ENCODE measurements at regions not wholly inside any gene's neighbourhood (a gene's known extent, or its start where the extent isn't known, plus 50 kb on each side); places are given as distances from the start of the nearest gene placed in this dataset.

DNA sequence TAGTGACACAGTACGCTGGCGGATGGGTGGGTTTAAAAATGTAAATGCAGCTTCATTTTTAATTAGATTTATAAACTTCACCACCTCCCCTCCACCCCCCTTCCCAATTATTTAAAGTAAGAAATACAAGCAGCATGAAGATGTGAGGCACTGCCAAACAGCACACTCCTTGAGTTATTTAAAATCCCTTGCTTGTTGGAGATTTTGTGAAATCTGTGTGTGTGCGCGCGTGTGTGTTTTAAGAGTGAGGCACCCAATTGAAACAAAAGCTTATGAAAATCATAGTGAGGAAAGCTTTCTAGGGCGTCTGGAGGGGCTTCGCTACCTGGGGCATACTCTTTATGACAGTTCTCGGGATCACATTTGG, 219.6 kb upstream of the IRX3 start:
- DNase-seq, result no peak

DNA sequence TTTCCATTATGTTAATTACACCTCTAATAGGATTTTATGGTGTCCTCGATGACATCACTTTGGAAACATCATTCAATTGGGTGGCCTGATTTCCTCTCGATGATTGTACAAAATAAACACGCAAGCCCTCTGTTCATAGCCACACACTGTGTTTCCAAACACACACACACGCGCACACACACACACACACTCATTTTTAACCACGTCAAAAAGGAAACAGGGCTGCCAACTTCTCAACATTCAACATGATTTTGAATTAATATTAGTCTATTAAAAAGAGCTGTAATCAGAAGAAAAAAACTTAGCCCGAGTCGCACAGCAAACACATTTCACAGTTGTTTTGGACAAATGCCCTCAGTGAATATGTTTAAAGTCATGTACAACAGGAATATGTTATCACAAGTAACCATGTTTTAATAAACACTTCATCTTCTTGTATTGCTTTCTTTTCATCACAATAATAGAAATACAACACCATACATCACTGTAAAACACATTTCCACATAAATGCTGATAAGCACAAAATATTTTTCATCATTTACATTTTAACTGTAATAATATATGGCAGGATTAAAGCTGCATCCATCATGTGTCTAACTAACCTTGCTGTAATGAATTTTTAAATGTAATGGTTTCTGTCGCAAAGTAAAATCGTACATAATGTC, 219.1 kb upstream of the IRX3 start:
- no peak for DNase-seq

DNA sequence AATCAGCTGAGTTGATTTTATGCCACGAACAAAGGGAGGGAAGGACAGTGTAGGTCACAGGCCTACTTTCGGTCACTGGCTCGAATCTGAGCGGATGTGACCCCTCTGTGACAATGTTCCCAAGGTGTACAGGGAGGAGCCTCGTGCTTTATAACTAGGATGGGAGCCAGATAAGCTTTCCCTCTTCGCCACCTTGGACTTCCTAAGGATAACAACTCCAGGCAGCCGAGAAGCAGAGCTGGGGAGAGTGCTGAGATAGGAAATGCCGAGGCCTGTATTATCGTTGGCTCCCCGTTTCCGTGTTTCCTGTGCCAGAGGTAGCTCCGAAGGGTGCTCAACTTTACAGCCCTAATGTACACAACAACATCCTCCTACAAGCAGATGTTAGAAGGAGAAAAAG, 217.8 kb upstream of the IRX3 start:
- no peak for DNase-seq

DNA sequence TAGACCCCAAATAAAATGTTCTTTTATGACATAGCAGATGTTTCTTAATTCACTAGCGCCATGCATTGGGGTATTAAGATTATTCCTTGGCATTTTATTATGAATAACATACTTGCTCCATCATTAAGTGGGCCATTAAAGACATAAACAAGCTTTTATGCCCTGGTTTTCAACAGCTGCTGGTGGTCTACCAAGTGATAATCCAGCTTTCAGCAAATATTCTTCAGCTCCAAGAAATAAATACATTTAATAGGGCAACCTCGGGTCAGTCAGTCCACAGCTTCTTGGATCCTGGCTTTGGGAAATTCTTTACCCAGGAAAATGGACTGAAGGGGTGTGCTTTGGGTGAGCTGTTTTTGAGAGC, 217.3 kb upstream of the IRX3 start:
- DNase-seq, result no peak

DNA sequence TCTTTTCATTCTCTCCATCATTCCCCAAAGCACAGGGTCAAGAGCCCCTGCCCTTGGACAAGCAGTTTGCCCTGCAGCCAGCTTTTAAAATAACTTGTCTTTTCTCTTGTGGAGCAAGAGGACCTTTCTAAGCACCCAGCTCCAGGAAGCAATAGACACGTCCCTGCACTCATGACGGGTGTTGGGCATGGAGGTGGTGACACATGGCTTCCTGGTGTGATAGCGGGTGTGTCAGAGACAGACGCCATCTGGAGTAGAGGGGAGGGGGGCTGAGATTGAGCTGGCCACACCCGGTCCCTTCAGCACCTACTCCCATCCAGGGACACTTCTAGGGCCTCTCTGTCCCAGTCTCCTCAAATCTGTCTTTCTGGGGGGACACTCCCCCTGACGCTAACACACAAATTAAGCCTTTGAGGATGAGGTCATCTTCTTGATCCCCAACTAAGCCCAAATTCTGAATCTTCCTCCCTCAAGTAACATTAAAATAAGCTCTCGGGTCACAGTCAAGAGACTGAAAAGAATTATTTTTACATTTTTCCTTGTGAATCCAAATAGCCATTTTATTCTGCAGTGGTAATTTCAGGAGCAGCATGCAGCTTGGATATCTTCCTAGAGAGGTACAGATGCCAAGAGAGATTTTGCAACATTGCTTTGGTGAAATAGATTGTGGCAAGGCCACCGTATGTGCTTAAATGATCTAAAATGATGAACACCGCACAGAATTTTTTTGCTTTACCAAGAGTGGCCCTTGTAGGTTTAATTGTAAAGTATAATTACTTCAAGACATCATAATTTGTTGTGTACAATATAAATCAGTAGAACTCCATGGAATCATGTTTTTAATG, 216.6 kb upstream of the IRX3 start:
- DNase-seq, result no peak

DNA sequence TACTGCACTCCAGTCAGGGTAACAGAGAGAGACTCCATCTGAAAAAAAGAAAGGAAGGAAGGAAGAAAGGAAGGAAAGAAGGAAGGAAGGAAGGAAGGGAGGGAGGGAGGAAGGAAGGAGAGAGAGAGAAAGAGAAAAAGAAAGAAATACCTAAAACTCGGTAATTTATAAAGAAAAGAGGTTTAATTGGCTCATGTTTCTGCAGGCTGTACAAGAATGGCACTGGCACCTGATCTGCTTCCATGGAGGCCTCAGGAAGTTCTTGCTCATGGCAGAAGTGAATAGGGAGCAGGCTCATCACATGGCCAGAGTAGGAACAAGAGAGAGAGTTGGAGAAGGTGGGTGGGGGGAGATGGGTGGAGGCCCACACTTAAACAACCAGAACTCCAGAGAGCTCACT, 215.2 kb upstream of the IRX3 start:
- DNase-seq, result no peak

DNA sequence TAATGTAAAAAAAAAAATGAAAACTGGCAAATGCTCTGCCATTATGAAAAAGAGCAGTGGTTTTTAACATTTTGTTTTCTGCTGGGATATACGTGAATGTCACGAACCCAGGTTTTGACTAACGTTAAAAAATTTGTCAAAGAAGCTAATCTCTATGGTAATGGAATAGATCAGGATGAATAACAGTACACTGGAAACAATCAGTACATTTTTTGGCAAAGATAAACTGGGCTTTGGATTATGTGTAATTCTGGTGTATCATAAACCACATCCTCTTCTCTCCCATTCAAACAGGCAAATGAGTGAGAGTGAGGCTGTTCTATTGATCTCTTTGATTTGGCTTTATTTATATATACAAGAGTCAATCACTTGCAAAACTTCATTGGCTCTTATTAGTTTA, 207.0 kb upstream of the IRX3 start:
- no peak for DNase-seq

DNA sequence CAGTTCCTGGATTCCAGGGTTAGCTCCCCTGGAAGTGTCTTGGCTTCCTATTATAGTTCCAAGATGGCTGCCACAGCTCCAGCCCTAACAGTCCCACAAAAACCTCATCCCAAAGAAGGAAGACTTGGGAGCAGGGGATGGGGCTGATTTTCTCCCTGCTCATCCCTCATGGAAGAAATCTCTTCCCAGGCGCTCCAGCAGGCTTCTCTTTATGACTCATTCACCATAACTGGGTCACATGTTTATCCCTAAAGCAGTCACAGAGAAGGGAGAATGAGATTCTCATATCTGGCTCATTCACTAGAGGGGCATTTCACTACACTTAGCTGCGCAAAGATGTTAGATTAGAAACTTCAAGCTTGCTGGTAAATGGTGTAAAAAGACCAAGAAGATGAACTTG, 206.5 kb upstream of the IRX3 start:
- DNase-seq, result no peak

DNA sequence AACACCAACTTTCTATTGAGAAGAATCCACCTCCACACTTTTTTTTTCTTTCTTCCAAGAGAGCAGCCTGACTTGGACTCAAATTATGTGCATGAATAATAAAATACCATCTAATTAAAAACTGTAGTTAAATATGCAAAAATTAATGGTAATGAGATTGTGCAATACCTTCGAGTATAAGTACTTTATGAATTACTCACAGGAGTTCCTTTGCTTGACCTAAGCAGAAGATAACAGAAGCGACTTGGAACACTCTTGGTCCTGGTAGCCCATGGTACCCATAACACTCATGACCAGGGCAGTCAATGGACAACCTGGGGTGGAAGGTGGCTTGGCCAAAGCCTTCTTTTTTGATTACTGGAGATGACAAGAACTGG, 203.5 kb upstream of the IRX3 start:
- DNase-seq, result no peak

DNA sequence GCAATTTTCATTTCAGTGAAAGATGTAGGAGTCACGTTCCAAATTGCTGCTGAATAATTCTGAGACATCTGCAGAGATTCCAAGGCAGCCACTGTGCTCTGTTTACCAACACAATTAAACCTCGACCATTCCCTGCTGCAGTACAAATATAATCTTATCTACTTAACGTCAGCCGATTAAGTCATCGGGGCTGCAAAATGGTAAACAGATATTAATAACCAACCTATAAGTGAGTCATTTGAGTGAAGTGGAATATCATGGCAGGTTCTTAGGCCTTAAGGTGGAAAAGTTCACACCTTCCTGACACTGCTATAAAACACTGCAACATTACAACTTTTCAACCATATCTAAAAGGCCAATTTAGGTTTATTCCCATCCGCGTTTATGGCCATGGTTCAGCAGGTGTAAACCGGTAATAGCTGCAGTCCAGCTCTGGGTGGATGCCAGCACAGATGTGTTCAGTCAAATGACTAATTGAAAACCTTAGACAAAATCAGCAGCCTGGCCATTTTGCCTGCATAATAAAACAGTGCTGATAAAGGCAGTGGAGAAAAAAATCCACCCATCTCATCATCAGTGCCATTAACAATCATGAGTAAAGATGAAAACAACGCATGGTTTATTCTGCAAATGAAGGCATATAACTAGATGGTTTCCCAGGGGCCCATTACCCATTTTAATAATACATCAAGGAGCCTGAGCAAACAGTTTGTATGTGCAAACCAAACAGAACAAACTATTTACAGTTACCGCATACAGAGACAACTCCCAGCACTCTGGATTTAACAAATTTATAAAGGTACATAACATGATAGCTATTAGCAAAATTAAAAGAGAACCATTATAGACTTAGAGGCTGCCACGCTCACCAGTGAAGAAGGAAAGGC, 202.9 kb upstream of the IRX3 start:
- DNase-seq, result peak; percentile 52

DNA sequence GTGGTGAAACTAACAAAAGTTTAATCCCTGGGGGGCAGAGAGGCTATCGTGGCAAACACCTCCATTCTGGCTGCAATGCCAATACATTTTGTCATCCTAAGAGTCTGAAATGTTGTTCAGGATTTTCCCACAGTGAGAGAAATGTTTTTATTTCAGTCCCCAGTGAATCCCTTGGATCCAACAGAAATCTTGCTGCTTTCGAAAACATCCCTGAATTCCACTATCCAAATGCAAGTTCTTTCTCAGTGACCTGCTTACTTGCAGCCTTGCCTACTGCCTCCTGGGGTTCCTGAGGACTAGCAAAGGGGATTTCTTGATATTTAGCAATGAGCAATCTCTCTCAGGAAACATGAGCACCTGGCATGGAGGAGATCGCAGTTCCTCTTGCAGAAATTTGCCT, 202.1 kb upstream of the IRX3 start:
- DNase-seq, result no peak

DNA sequence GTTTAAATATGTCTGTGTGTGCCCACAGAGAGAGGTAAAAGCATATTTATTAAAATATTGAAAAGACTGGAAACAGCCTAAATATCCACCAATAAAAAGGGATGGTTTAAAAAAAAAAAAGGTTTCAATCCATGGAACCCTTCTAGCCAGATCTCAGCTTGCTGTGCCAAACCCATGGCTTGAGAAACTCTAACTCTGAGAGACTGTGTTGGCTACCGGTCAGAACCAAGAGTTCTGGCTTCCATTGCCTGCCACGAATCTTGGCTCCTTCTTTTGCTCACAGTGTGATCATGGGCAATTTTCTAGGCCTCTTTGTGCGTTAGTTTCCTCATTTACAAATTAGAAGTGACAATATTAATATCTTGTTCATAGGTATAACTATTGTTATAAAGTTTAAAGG, 201.3 kb upstream of the IRX3 start:
- DNase-seq, result no peak

DNA sequence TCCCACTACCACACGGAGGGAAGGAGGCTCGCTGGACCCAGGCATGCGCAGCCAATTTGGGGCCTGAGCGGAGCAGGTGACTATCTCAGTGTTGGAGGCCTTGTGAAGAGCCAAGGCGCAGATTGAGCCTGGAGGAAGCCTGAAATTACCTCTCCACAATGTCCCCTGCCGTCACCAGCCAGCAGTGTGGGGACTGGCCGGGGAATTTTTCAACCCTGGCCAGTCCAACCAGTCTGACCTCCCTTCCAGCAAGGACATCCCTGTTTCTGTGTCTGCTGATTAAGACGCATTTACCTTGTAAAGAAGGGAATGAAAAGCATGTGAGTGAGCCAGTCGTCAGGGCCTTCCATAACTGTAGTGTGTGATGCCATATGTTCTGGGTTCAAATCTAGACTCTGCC, 198.1 kb upstream of the IRX3 start:
- no peak for DNase-seq

DNA sequence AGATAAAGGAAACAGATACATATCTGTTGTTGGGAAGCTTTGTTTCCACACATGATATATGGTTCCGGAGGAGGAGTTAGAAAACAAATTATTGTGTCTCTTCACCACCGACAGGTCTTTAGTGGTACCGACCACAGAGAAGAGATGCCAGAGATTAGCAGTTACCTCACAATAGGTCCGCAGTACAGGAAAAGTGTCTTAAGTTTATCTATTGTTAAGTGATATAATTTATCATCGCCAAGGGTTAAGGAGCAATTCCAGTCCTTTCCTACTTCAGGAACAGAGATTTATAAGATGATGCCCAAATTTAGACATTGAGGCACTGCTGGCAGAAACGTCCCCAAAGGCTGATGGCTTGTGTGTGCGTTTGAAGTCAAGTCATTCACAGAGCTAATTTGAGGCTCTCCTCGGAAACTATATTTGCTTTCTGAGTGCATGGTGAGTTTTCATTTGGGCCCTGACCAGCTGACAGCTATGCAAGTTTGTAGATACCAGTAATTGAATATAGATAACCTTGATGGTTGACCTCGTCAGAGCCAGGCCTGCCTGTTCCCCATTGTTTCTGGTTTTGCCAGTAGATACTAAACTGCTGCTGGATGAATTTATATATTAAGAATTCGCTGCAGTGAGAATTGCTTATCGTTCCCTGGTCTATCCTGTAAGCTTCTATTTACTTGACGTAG, 196.4 kb upstream of the IRX3 start:
- no peak for DNase-seq

DNA sequence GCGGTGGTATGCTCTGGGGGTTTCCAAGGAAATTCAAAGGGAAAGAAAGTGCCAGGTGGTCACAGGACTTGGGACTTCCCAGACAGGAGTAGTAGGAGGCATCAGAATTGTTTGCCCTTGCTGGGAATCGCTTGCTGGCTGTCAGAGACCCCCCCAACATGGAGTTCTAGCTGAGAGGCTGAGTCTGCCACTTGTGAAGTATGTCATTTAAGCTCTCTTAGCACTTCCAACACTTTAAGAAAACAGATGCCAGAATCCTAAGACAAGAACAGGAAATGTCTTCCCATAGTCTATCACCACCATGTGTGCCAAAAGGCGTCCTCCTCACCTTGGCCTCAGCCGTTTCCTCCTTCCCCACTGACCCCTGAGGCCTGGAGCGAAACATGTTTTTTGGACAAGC, 193.8 kb upstream of the IRX3 start:
- no peak for DNase-seq

DNA sequence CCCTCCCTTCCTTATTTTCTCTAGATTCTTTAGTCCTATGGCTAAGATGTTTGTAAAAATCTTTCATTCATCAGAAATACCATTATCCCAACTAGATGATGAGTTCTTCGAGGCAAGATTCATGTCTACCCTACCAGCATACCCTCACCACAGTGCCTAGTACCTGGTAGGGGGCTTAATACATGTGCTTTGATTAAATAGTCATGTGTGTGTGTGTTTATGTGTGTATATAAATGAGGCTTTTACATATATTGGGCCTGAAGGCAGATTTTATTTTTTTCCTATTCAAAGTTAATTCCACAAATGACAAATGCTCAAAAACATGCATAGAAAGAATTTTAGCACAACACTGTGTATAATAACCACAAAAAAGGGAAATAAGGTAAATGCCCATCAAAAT, 193.0 kb upstream of the IRX3 start:
- no peak for DNase-seq

DNA sequence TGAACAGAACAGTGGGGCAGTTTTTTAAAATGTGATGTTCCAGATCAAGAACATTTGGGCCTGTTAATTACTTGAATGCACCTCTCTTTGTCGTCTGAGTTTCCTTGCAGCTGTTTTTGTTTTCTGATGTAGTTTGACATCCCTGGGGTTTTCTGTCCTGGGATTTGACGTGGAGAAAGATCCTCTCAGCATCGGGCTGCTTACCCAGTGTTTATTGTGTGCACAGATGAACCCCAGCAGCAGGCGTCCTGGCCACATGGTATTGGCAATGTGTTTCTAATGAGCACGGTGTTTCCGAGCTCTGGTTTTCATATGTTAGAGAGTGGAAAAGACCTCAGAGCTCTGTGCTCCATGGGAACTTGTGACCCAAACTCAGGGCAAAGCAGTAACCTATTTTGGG, 191.1 kb upstream of the IRX3 start:
- DNase-seq, result no peak

DNA sequence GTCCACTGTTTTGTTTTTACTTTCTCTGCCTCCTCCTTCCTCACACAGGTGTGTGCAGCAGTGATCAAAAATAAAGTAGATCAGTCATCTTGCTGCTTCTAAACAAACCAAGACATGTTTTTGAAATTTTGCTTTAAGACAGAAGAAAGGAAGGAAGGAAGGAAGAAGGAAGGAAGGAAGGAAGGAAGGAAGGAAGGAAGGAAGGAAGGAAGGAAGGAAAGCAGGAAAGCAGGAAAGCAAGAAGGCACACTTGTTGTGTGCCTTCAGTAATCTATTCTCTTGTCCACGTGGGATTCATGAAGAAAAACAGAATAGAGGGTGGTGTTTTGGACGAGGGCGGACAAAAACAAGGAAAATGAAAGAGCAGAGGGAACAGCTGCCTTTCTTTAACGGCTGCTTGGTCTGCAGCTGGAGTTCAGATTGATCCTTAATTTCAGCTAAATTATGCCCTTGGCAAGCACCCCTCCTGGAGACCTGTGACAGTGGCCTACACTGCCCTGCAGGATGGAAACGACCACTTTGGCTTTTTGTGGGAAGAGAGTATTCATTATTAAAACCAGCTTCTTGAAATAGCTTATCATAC, 188.5 kb upstream of the IRX3 start:
- DNase-seq, result no peak

DNA sequence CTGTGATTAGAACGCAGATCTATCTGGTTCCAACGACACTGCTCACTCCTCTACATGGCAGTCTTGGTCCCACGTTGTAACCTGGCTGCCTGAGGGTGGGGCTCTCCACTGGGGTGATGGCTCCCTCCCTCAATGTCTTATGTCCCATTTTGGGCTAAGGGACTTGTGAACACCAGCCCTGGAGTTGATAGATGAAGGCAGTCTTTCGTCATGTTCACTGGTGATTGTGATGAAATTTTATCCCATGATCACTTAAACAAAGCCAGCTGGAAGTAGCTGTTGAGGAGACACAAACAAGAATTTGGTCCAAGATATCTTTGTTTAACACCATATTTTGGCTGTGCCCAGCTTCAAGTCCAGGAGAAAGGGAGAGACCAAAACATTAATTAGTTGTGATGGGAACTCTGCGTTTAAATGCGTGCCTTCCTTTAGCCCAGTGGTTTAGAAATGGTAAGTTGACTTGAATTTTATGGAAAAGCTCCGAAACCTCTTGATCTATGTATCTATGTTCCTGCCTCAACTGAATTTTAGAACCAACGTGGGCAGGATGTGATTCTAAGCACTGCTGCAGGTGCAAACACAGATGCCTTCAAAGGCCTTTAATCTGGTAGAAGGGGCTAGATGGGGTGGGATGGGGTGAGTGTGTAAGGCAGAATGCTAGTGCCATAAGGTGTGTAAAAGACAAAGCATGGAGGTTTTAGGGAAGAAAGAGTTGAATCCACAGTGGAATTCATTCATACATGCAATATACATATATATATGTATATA, 186.8 kb upstream of the IRX3 start:
- no peak for DNase-seq

DNA sequence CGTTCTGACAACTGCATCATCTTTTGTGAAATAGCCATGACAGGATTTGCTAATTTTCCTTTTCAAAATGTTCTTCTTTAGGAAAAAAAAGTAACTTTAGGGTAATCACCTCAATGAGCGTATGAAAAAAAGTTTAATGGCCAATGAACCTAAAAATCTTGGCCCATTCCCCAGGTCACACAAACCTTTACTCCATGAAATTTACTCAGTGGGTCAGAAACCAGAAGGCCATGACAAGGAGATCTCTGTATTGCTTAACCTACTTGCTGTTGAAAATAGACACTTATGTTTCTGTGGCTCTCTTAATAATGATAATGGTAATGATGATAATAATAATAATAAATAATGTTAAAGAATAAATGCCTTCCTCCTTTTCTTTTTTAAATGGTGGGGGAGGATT, 180.8 kb upstream of the IRX3 start:
- no peak for DNase-seq

DNA sequence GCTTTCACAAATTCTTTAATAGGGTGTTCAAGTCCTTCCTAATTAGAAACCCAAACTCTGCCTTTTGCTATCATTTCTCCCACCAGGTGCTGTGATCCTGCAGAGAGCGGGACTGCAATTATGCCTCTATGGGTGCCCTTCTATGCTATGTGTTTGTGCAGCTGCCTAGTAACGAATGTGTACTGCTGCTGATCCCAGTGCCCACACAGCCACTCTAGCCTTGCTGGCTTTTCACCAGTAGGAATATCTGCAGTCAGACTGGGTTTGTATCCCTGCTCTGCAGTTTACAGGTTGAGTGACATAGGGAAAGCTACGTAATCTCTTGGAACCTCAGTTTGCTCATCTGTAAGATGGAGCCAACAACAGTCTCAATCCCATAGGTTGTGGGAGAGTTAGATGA, 179.6 kb upstream of the IRX3 start:
- peak; percentile 71 for DNase-seq

DNA sequence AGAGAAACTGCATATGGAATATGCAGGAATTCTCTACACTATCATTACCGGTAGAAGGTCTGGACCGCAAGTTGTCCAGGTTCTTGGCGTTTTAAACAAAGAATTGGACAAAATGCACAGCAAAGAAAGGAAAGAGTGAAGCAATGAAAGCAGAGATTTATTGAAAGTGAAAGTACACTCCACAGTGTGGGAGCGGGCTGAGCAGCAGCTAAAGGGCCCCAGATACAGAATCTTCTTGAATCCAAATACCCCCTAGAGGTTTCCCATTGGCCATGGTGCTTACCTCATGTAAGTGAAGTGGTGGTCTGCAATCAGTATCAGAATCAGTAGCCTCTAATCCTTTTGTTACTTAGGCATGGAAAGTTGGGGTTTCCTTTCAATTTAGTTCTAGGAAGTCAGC, 178.5 kb upstream of the IRX3 start:
- DNase-seq, result no peak

All from DMS53 (cell line).